ENCODE measurements at regions not wholly inside any gene's neighbourhood (a gene's known extent, or its start where the extent isn't known, plus 50 kb on each side); places are given as distances from the start of the nearest gene placed in this dataset.
"Not testable (repeated sequence)": the region's sequence is repeated elsewhere in the genome, so short reads cannot be mapped to it uniquely, and the experiment has no call there.

- no peak for DNase-seq
These were observed 445.0 kb upstream of the TRPC7 start for GRCh38 chr5:136810261-136810801.

- no peak for DNase-seq
These were observed 444.0 kb upstream of the TRPC7 start for GRCh38 chr5:136809382-136809781.

DNA sequence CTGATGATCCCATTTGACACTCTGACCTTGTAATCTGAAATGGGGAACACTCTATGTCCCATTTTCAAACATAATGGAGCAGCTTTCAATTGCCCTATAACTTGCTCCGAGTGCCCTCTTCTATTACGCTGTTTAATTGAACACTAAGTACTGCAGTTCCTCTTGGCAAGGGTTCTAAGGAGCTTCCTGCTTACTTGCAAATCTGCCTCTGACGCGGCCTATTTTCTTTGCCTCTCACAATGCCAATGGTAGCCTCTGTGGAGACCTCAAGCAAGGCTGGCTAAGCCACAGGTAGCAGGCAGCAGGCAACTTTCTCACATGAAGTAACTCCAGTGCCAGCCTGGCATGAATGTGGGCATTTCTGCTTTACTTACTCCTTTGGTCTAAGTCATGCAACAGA is 443.4 kb upstream of the TRPC7 start:
- DNase-seq = no peak

GRCh38 chr5:136805466-136805865 is 440.1 kb upstream of the TRPC7 start:
- no peak for DNase-seq

DNA sequence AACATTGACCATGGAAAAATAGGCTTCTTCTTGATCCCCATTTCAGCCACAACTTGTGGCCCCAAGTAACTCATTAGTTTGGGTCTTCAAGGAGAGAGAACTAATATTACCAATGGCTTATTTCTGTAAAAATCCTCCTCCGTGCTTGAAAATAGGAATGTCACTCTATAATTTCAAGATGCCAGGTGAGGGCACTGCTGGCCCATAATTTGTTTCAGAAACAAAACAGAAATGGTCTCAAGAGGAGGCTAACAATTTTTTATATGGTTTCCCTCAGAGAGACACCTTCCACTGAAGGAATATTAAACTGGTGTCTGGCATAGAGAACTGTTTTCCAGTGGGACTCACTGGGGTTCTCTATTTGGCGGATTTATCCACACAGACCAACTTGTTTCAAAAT is 437.0 kb upstream of the TRPC7 start:
- no peak for DNase-seq

DNA sequence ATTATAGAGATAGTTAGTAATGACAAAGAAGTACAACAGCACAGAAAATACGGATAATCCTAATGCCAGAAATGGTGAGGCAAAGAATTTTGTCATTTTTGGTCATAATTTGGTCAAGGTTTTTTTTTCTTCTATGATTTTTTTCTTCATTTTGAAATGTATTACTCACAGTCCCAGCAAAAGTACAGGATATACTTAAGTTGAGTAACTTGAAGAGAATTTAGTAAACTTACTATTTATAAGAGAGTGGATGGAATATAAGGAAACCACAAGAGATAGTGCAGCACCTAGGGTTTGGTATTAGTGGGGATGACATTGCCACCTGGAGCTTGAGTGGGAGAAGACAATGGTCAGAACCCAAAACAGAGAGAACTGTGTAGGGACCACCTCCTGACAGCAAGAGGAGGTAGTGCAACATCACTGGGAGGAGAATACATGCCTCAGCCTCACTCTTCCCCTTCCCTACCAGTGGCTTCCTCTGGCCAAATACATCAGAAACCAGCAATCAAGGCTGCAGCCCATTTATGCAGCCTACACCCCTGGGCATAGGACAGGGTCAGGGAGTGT is 434.5 kb upstream of the TRPC7 start:
- no peak for DNase-seq

DNA sequence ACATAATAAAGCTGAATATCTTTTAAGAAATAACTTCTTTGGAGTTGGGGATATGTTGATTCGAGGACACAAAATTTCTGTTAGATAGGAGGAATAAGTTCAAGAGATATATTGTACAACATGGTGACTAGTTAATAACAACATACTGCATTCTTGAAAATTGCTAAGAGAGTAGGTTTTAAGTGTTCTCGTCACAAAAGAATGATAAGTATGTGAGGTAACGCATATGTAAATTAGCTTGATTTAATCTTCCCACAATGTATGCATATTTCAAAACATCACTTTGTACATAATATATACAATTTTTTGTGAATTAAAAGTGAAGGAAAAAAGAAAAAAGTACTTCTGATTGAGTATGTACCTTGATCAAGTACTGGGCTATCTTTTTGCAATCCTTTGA is 428.0 kb upstream of the TRPC7 start:
- no peak for DNase-seq

DNA sequence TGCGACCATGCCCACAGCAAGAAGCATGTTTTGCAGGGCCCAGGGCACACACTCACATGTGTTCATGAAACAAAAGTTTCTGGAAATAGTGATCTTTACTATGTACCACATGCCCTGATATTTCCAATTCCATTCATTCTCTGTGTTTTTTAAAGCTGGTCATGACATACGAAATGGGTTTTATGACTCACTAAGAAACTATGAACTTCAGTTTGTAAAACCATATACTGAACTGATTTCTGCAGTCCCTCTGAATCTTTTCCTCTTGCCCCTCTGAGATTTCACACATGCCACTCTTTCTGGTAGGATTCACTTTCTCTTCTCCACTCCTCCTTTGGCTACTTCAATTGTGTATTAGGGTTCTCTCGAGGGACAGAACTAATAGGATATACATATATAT is 416.1 kb upstream of the TRPC7 start:
- no peak for DNase-seq

DNA sequence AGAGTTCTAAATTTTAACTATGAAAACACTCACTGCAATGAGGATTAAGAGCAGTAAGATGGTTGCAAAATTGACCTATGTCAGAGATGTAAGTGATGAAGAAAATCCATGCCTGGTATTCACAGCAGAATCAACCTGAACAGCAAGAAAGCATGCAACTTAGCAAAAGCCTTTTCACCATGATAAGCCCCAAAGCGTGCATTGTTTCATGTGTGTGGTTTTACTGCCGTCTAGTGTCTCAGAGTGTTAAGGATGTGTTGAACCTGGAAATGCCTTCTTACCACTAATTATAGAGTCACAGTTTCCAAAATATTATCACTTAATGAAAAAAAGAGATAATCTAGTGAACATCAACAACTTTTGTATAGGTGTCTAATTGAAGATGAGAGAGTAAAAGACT is 415.2 kb upstream of the TRPC7 start:
- DNase-seq = no peak

- DNase-seq = no peak
These were observed 410.9 kb upstream of the TRPC7 start for GRCh38 chr5:136776022-136776927.

GRCh38 chr5:136772491-136772890 is 407.1 kb upstream of the TRPC7 start:
- DNase-seq = no peak

- peak; percentile 28 for DNase-seq
These were observed 404.7 kb upstream of the TRPC7 start for GRCh38 chr5:136769900-136770684.

- DNase-seq = no peak
These were observed 403.7 kb upstream of the TRPC7 start for GRCh38 chr5:136769093-136769492.

GRCh38 chr5:136768457-136768856 is 403.1 kb upstream of the TRPC7 start:
- DNase-seq = no peak

DNA sequence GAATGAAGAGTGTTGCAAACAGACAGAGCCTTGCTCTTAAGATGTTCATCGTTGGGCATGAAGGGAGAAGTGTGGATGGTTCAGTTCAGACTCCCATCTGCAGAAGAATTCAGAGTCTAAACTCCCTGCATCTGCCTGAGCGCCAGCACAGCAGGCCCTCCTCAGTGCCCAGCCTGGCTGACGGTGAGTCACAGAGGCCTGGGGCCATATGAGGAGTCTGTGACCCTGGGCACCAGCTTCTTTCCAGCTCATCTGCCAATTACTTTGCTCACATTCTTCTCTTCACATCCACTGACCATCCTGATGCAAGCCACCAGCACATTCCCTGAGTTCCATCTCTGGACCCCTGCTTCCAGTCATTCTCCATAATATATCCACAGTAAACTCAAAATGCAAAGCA is 401.1 kb upstream of the TRPC7 start:
- no peak for DNase-seq

DNA sequence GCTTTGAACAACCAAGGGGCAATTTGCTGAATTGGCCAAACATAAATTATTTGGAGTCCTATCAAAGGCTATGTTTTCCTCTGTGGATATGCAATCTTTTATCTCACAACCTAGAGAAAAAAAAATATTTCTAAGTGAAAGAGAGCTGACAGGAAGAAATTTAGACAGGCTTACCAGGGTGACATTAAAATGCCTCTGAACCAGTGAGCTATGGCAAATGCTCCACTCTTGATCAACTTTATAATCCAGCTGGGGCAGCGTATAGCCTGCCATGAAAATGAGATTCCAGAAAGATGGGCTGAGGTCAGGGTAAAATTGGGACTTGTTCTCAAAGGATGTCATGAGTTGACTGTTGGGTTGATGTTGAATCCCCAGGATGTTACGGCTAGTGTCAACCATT is 399.3 kb upstream of the TRPC7 start:
- no peak for DNase-seq

GRCh38 chr5:136763548-136763947 is 398.2 kb upstream of the TRPC7 start:
- no peak for DNase-seq

DNA sequence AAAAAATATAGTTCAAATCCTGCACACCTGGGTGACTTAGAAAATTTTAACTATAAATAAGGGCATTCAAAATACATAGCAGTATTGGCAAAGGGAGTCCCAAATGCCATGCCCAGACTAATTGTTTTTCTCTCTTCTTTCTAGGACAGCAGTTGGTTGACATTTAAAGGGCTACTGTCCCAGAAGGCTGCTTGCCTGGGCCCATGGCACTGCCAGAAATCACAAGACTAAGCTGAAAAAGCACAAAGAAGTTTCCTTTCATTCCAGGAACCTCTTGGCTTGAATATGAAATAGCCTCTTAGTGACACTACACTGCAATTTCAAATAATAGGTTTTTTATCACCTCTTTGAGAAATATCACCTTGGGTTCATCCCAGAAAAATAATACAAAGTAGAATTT is 388.9 kb upstream of the TRPC7 start:
- no peak for DNase-seq

- no peak for DNase-seq
These were observed 385.0 kb upstream of the TRPC7 start for GRCh38 chr5:136750224-136750862.

- no peak for DNase-seq
These were observed 383.7 kb upstream of the TRPC7 start for GRCh38 chr5:136749016-136749415.

DNA sequence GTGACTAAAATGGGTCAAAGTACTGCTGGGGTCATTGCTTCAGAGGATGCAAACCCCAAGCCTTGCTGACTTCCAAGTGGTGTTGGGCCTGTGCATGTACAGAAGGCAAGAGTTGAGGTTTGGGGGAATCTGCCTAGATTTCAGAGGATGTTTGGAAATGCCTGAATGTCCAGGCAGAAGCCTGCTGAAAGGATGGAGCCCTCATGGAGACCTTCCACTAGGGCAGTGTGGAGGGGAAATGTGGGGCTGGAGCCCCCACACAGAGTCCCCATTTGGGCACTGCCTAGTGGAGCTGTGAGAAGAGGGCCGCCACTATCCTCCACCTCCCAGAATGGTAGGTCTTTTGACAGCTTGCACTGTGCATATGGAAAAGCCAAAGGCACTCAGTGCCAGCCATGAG is 377.7 kb upstream of the TRPC7 start:
- DNase-seq = no peak

DNA sequence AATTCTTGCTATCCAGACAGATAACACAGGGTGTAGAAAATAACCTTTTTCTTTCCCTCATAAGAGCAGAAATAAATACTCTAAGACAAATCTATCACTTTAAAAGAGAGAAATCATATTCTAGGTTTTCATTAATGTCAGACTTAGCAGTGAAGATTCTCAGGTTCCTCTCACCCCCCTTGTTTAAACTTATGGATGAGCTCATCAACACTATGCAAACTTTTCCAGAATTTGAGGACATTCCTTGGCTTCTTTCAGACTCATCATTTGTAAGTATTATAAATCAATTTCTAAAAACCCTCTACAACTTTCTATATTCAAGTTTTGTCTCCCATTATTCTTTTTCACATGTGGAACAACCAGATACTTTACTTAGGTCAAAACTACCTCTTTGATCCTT is 374.9 kb upstream of the TRPC7 start:
- DNase-seq = no peak

GRCh38 chr5:136739271-136739670 is 373.9 kb upstream of the TRPC7 start:
- DNase-seq = not testable (repeated sequence)
